GM20000 (cell line): ENCODE measurements at regions not wholly inside any gene's neighbourhood (a gene's known extent, or its start where the extent isn't known, plus 50 kb on each side); places are given as distances from the start of the nearest gene placed in this dataset.

Source experiments
- DNase-seq: peaks from one replicate; pipeline ENCODE4 v3.0.0; 2012; ENCODE audit warnings: low spot score
- TF ChIP-seq, protein P1 (sequence below): IDR thresholded peaks from 2 replicates; pipeline ENCODE4 v1.5.1; 2012; ENCODE audit warnings: mild to moderate bottlenecking, control low read depth; ENCODE audit errors: extremely low read depth, missing control alignments

DNA sequence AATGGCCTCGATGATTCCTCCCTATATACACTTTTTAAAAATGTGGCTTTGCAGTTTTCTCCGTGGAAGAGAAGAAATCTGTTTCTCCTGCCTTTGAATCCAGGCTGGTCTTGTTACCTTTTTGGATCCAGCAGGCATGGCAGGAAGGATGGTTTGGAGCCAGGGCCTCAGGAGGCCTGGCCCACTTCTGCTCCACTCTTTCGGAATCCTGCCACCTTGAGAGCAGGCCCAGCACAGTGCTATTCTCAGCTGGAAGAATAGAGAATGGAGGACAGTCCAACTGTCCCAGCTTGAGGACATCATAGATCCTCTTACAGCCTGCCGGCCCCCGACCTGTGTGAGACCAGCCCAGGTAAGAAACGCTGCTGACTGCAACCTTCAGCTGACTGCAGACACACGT, 421.5 kb downstream of the FUT8 start:
- TF ChIP-seq, protein P1, sequence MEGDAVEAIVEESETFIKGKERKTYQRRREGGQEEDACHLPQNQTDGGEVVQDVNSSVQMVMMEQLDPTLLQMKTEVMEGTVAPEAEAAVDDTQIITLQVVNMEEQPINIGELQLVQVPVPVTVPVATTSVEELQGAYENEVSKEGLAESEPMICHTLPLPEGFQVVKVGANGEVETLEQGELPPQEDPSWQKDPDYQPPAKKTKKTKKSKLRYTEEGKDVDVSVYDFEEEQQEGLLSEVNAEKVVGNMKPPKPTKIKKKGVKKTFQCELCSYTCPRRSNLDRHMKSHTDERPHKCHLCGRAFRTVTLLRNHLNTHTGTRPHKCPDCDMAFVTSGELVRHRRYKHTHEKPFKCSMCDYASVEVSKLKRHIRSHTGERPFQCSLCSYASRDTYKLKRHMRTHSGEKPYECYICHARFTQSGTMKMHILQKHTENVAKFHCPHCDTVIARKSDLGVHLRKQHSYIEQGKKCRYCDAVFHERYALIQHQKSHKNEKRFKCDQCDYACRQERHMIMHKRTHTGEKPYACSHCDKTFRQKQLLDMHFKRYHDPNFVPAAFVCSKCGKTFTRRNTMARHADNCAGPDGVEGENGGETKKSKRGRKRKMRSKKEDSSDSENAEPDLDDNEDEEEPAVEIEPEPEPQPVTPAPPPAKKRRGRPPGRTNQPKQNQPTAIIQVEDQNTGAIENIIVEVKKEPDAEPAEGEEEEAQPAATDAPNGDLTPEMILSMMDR, result no peak
- no peak for DNase-seq

DNA sequence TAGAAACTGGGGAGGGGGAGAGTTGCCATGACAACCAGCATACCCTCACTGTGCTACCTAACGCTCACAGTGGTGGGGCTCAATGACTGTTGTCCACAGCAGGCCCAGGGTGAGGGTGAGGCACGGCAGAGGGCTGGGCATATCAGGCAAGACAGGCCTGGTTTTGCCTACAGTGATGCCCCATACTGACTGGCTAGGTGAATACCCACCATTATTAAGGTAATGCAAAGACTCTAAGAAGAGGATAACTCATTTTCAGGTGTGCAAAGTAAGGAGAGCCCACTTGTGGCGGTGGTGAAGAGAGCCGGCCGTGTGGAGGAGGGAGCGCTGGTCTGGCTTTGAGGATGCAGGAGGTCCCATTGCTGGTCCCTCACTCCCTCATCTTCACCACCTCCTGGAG, 422.3 kb downstream of the FUT8 start:
- TF ChIP-seq, protein P1, result no peak
- no peak for DNase-seq

- TF ChIP-seq, protein P1, result no peak
- no peak for DNase-seq
These were observed 423.0 kb downstream of the FUT8 start for GRCh38 chr14:65835501-65835900.

- no peak for DNase-seq
- TF ChIP-seq, protein P1, result no peak
These were observed 426.0 kb downstream of the FUT8 start for GRCh38 chr14:65838565-65838964.

DNA sequence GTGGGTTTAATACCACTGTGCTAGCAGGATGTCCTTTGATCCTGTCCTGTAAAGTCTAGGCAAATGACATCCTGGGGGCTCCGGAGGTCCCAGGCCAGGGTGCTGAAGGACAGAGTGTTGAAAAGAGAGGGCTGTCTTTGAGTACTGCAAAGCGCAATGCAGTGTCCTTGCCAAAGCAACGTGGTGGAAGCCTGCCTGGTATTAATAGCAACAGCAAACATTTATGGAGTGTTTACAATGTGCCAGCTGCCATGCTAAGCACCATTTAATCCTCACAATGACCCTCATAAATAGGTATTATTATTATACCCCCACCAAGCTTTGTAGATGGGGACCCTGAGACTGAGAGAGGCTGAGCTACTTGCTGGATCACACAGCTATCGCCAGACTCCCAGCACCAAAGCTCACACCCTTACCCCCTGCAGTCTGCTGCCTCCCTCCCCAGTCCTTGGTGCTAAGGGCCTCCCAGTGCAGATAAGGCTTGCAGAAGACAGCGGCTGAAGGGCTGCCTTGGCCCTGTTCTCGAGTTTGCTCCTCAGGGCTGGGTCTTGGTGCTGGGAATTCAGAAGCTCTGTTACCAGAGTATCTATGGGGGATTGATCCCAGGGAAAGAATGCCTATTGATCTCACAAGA, 427.7 kb downstream of the FUT8 start:
- TF ChIP-seq, protein P1, result no peak
- DNase-seq, result no peak

GRCh38 chr14:65840786-65841185, 428.3 kb downstream of the FUT8 start:
- TF ChIP-seq, protein P1, result no peak
- DNase-seq, result no peak

DNA sequence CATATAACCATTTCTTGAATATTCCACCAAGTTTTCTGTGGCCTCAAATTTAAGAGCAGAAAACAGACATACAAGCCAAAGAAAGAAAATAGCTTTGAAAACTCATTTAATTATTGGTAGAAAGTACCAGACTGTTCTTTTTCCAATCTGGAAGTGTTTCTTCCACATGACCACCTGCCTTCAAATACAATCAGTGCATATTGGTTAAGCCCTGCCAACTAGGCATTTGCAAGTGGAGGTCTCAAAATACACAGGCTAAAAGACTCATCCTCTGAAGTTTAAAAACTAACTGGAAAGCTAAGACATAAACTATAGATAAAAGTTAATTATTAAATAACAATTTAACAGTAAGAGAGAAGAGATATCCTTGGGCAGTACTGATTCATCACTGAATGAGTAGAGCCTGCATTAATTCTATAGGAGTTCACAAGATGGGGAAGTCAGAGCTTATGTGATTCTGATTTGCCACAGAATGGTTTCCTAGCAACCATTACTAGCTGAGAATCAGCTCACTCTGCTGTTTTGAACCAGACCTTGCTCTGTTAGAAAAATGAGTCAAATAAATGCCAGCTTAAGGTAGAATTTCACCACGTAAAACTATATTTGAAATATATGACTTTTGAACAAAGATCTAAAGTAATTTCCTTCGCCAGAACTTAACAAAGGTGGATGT, 433.8 kb downstream of the FUT8 start:
- peak; percentile 27 for DNase-seq
- TF ChIP-seq, protein P1, result no peak
